ENCODE measurements at regions not wholly inside any gene's neighbourhood (a gene's known extent, or its start where the extent isn't known, plus 50 kb on each side); places are given as distances from the start of the nearest gene placed in this dataset.
A peak's percentile ranks its signal among the peaks of the same experiment; 100 is the strongest.

- no peak for DNase-seq (ENCODE audit: low read depth in 2 of 2)
Measured at GRCh38 chr1:109826930-109827349, 63.2 kb upstream of the EPS8L3 start.

- no peak for DNase-seq (ENCODE audit: low read depth in 2 of 2)
Measured at GRCh38 chr1:109826446-109826845, 62.7 kb upstream of the EPS8L3 start.

GRCh38 chr1:109824349-109825115 is 60.8 kb upstream of the EPS8L3 start:
- DNase-seq (ENCODE audit: low read depth in 2 of 2) = no peak

- DNase-seq (ENCODE audit: low read depth in 2 of 2) = no peak
Measured at GRCh38 chr1:109823543-109824348, 60.0 kb upstream of the EPS8L3 start.

GRCh38 chr1:109822749-109823542 is 59.2 kb upstream of the EPS8L3 start:
- DNase-seq (ENCODE audit: low read depth in 2 of 2) = no peak

- no peak for DNase-seq (ENCODE audit: low read depth in 2 of 2)
Measured at GRCh38 chr1:109821831-109822745, 58.4 kb upstream of the EPS8L3 start.

- DNase-seq (ENCODE audit: low read depth in 2 of 2) = peak in 1 of 2 donors; percentile 60
Measured at GRCh38 chr1:109821221-109821669, 57.5 kb upstream of the EPS8L3 start.

- DNase-seq (ENCODE audit: low read depth in 2 of 2) = no peak
Measured at GRCh38 chr1:109819906-109820305, 56.2 kb upstream of the EPS8L3 start.

- no peak for DNase-seq (ENCODE audit: low read depth in 2 of 2)
Measured at GRCh38 chr1:109818988-109819764, 55.5 kb upstream of the EPS8L3 start.

GRCh38 chr1:109818271-109818987 is 54.7 kb upstream of the EPS8L3 start:
- no peak for DNase-seq (ENCODE audit: low read depth in 2 of 2)

GRCh38 chr1:109817881-109818270 is 54.2 kb upstream of the EPS8L3 start:
- no peak for DNase-seq (ENCODE audit: low read depth in 2 of 2)

GRCh38 chr1:109816975-109817535 is 53.3 kb upstream of the EPS8L3 start:
- DNase-seq (ENCODE audit: low read depth in 2 of 2) = no peak

- DNase-seq (ENCODE audit: low read depth in 2 of 2) = no peak
Measured at GRCh38 chr1:109816175-109816811, 52.6 kb upstream of the EPS8L3 start.

- DNase-seq (ENCODE audit: low read depth in 2 of 2) = no peak
Measured at GRCh38 chr1:109815809-109816174, 52.1 kb upstream of the EPS8L3 start.

GRCh38 chr1:109814993-109815786 is 51.5 kb upstream of the EPS8L3 start:
- DNase-seq (ENCODE audit: low read depth in 2 of 2) = no peak

GRCh38 chr1:109814223-109814622 is 50.5 kb upstream of the EPS8L3 start:
- no peak for DNase-seq (ENCODE audit: low read depth in 2 of 2)

Data from dermis microvascular lymphatic vessel endothelial cell (primary cell).